Dedifferentiated amniotic fluid mesenchymal stem cell (primary cell): ENCODE measurements at regions not wholly inside any gene's neighbourhood (a gene's known extent, or its start where the extent isn't known, plus 50 kb on each side); places are given as distances from the start of the nearest gene placed in this dataset.

Experiments used
- DNase-seq: peaks from one replicate; pipeline ENCODE4 v3.0.0-alpha.2; 2016; ENCODE audit errors: extremely low spot score

DNA sequence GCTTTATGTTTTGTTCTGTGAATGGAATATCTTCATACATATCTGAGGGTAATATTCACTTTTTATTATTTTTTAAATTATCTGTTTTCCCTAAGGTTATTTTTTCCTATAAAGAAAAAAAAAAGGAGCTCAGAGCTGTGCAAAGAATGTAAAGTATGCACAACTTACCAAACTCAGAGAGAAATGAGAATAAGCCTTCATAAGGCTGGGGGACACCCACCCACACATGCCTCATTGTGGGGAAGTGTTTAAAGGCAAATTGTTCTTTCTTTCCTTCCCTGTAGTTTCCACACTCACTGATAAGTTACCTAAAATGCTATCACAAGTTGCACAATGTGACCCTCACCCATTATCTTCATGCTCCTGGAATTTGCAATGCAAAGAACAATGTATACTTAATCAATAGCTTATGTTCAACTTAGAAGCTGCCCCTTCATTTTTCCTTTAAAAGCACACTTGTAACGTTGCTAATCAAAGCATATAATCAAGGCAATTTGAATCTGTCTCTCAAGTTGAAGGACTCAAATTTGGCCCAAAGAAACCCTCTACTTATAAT is 108.1 kb downstream of the GNAT3 start:
- no peak for DNase-seq

DNA sequence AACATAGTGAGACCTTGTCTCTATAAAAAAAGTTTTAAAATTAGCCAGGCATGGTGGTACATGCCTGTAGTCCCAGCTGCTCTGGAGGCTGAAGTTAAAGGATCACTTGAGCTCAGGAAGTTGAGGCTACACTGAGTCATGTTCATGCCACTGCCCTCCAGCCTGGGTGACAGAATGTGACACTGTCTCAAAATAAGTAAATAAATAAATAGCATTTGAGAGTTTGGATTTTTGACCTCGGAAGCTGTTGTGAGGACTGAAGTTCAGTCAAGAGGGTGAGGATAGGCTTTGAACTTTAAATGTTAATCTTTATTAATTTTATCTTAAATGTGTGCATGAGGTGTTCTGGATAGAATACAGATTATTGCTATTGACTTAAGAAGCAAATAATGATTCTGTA is 110.2 kb downstream of the GNAT3 start:
- no peak for DNase-seq

DNA sequence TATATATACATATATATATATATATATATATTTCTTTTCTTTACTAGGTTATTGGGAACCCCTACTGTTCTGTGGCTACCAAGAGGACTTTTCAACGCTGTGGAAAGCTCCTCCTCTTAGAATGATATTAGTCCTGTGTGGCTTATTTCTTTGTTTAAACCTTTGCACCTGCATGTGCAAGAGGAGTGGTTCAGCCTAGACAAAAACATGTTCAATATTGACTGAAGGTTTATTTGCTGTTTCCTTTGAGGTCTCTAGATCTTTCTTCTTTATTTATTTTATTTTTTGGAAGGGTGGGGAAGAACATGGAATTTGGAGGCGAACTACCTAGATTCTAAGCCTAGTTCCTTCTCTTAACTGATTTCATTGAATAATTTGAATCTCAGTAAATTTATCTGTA is 118.1 kb downstream of the GNAT3 start:
- no peak for DNase-seq

DNA sequence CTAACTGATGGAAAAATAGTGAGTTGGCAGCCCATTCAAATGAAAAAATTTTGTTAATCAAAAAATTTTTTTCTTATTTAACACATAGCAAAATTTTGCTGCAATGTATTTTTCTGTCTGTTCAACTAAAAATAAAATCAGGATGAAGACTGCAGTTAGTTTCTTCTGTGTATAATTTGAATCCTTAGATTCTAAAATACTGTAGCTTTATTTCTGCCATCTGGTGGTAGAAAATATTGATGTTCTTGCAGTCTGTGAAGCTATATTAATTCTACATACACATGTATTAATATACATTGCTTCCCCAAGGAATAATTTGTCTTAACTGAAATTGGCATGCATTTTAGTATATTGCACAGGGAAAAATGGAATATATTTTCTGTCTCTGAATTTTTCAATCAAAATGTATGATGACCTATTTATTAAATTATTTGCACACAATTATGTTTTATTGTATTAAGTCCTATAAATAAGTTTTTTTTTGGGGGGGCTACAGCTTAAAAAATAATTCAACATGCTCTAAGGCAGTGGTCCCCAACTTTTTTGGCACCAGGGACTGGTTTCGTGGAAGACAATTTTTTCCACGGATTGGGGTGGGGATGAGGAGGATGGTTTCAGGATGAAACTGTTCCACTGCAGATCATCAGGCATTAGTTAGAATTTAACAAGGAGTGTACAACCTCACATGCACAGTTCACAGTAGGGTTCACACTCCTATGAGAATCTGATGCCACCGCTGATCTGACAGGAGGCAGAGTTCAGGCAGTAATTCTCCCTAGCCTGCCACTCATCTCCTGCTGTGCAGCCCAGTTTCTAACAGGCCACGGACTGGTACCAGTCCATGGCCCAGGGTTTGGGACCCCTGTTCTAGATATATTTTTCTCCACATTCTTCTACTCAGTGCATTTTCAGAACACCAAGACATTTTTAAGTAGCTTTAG is 119.4 kb downstream of the GNAT3 start:
- peak; percentile 77 for DNase-seq

DNA sequence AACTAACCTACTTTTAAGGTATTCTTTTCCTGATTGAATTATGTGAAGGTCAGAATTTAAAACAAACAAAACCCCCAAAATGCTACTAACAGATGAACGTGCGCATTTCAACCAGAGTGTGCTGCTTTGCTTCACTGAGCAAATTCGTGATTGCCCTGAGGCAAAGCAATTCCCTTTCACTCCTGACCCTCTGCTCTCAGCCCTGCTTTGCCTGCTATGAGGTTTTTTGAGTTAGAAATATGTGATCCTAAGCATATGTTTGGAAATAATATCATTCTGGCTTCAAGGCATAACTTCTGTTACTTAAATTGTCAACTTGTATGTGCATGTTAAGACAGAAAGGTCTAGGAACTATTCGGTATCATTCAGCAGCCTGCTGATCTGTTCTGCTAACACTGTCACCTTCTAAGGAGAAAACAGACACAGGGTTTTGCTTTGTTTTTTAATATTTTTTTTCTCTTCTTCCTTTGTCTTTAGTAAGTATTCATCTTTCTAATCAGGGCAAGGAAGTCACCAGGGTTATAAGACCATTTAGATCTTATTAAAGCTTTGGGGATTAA is 124.2 kb downstream of the GNAT3 start:
- peak; percentile 45 for DNase-seq

DNA sequence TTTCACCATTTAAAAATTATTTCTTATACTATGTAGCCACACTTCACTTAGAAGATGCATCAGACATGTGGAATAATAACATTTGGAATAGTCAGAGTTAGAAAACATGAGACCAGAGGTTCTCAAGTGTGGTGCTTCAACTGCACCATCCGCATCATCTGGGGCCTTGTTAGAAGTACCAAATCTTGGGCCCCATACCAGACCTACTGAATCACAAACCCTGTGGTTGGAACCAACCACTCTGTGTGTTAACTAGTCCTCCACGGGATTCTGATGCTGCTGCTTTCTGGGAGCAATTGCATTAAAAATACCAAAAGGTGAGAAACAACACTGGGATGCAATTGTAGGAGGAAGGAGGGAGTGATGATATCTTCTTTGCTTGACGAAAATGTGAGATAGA is 125.2 kb downstream of the GNAT3 start:
- no peak for DNase-seq

DNA sequence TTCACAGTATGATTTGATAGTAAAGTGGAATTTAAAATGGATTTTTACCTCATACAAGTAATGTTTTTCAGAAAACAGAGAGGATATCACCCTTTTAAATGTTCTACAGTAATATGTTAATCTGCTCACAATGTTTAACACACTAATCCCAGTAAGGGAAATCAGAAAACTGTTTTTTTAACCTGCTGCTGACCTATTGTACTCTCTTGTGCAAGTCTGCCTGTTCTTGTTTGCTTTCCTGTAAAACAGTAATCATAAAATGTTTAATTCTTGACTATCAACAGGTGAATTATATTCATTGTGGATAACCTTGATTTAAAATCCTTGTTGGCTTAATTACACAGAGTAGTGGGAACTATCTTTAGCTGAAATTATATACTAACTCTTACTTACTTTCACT is 126.4 kb downstream of the GNAT3 start:
- no peak for DNase-seq

DNA sequence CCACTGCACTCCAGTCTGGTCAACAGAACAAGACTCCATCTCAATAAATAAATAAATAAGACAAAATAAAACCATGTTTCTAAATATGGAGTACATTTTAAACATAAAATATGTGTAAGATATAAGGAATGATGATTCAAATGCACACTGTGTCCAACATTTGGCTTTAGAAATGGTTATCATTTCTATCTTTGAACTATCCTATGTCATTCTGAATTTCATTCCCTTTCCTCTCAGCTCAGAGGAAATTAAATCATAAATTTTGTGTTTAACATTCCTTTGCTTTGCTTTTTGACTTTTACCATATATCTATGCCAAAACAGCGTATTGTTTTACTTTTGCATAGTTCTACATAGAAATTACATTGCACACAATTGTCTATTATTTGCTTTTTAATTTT is 130.9 kb downstream of the GNAT3 start:
- DNase-seq = no peak

DNA sequence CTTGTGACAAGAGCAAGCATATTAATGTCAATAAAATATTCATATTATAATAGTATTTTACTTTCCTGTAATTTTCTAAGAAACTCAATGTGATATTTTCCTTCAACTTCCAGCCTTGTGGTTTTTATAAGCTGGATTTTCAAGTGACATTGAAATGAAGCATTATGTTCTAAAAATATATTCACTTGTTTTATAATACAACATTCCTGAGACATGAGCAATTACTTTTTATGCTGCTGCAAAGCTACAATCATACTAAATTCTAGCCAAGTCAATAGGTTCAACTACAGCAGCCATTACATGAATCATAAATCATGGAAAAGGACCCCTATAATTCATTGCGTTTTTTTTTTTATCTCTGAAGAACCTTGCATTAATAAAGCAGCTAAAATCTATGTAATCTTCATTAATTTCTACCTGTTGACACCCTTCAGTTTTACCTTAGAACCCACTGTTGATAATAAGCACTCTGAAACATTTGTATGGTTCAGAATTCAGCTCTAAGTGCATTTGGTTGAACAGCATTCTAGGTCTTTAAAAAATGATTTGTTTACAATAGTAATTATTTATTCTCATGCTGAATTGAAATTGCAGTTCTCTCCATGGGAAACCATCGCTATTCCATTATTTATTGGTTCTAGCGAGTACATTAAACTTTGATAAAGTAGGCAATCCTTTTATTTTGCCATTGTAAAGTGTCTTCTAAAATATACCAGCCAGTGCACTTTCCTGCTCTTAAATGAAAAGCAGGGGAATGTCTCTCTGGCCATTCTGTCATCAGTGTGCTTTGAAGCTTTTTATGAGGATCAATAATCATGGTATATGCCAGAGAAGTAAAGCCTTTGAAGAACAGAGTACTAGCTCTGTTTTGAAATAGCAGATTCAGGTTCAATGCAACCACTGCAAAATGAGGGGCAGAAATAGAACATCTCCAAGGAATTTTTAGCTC is 132.6 kb downstream of the GNAT3 start:
- peak; percentile 84 for DNase-seq

DNA sequence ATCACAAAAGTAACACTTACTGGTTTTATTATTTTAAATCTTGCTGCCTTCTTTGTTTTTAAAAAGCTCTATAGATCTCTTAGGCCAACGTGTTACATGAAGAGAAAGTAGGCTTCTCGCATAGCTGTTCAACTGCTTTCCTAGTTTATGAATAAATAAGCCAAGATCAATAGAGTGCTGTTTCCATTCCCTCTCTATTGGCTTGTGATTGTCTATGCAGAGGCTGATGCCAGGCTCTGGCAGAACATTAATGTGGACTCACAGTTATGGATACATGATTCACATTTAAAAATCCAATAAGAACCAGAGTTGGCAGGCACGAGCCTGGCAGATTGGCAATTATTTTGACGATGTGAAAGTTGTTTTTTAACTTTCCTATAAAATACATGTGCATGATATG is 137.5 kb downstream of the GNAT3 start:
- DNase-seq = no peak

DNA sequence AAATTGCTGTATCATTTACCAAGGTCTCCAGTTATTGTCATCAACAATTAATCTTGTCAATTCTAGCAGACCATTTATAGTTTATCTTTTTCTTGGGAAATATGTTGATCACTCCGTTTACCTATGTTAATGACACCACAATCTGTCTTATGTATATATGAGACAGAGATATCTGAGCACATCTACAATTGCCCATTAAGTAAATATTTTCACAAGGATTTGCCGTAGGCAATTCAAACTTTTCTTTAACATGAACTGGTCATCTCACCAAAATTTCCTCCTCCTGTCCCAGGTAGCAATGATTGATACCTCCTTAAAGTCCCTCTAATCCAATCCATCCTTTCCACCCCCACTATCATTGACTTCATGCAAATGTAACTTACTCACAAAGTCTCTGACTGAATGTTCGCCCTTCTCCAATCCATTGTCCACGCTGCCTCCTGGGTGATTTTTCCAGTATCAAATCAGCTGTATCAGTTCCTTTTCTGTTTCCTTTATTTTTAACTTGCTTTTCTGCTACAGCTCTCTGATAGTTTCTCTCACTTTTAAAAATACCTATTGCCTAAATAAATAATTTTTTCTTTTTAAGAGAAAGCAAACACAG is 138.3 kb downstream of the GNAT3 start:
- no peak for DNase-seq

DNA sequence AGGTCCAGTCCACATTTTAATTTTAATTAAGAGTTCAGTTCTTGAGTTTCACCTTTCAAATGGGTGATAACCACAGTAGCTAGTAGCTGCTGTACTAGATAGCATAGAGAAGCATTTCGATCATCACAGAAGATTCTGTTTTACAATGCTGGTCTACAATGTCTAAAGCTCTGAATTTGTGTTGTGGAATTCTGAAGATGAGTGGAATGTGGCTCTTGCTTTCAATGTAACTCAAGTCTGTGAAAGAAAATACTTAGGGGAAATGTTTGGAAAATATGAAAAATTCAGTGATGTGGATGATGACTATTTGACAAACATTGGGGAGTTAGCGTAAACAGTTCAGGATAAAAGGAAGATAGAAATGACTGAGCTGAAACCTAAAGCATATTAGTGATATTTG is 139.4 kb downstream of the GNAT3 start:
- peak; percentile 81 for DNase-seq

DNA sequence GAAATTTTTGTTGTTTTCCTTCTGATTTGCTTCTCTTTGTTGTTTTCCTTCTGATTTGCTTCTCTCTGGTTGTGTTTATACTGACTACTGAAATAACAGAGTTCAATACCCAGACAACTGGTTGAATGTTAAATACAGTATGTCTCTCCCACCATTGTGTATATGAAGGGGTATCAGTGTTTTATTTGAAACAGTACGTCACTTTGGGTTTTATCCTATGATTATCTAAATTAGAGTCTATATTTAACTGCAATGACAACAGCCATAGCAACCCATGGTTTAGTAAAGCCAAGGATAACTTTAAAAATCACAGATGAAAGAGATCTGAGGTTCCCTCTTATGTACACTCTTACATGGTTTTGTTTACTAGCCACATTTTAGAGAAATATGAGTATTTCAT is 141.3 kb downstream of the GNAT3 start:
- DNase-seq = no peak

DNA sequence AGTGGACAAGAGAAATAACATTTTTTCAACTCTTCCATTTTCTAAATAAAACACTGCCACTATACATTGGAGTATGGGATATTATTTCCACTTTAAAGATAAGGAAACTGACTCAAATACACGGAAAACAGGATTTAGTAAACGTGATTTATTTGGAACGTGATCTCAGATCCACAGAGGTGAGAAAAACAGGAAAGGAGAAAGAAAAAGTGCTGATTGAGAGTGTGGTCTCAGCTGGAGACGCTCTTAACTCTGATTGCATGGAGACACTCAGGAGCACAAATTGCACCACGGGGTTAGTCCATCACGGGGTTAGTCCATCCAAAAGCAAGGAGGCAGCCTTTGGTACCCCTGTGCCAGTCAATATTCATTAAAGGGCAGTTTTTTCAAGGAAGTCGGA is 142.5 kb downstream of the GNAT3 start:
- no peak for DNase-seq

DNA sequence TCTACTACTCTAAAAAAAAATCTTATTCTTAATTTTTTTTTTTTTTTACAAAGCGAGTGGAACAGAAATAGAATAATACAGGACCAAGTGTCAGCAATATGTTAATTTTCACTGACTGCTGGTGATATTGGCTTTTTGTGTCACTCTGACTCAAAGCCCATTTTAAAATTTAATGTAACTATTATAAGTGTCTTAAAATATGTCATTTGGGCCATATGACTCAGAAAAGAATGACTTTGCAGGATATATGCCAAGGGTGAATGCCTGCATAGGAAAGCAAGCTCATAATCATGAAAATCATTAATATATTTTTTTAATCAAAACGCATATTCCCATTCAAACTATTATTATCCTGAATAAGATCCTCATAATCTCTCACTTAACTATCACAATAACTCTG is 149.2 kb downstream of the GNAT3 start:
- DNase-seq = no peak

DNA sequence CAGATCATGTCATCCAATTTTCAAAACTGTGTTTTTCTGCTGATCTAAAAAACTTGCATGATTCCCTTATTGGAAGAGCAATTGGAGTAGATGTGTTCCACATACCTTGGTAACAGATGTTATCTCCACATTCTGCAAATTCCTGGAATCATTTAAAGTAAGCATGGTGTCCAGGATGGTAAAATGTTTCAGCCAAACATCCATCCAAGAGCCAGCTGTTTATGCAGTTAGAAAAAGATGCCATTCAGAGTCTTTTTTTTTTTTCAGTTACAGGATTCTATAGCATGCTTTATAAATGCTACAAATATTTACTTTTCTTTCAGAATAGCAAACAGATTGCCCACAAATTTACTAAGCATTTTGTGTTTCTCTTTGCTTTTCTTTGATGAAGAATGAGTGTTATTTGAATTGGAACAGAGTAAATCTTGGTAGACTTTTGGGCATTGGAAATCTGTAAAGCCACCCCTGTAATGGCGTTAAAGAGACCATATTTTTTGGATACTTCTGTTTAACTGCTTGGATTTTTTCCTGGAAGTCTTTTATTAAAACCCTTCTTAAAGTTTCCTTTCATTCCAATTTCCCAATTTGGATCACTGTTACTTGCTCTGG is 149.8 kb downstream of the GNAT3 start:
- no peak for DNase-seq

DNA sequence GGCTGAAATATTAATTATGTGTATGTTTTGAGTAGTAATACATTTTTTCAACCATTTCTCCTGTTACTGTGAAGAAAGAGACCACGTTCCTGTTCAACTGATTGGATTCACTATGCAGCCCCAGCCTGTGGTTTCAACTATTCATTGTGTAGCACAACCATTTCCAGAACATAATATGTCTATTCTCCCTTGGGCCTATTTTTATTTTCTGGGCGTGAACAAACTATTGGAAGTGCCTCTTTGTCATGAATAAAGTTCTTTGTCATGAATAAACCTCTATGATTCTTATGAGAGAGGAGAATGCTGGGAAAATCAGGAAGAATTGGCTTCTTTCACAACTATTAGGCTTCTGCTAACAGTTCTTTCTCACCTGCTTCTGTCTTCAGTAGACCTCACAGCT is 152.4 kb downstream of the GNAT3 start:
- no peak for DNase-seq

DNA sequence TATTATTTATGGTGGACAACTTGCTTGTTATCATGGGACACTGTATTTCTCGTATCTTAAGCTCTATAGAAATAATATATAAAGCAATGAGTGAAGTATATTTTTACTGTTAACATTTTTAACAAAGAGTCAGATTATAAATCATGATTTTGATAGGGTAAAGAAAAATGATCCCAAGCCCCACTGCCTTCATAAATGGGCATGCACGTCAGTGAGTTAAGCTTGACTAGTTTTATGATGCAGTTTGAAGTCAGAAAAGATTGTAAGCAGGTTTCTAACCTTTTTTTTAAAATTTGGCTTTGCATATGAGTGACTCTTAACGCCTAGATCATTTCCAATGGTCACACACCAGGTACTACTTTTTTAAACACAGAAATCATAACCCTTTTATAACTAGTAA is 152.8 kb downstream of the GNAT3 start:
- no peak for DNase-seq

DNA sequence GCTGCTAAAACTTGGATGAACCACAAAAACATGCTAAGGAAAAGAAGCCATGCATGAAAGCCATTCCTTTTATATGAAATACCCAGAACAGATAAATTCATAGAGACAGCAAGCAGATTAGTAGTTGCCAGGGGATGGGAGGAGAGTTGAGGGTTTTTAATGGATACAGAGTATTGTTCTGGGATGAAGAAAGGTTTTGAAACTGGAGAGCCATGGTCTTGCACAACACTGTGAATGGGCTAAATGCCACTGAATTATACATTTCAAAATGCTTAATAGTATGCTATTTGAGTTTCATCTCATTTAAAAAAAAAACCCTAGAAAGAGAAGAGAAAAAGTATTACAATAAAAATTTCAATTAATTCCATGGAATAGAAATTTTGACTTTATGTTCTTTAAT is 154.3 kb downstream of the GNAT3 start:
- peak; percentile 79 for DNase-seq

DNA sequence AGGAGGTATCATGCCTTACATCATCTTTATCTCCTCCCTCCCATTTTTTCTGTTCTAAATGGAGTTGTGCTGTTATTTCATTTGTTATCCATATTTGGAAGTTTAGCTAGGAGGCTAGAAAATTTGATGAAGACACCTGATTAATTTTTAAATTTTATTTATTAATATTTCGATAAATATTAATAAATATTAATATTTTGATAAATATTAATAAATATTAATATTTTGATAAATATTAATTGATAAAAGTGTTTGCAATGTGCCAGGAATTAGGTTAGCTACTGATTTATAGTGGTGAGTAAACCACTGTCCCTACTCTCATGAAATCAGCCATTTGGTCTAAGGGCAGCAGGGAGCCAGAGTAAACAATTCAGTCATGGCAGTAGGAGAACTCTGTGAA is 161.4 kb downstream of the GNAT3 start:
- no peak for DNase-seq

DNA sequence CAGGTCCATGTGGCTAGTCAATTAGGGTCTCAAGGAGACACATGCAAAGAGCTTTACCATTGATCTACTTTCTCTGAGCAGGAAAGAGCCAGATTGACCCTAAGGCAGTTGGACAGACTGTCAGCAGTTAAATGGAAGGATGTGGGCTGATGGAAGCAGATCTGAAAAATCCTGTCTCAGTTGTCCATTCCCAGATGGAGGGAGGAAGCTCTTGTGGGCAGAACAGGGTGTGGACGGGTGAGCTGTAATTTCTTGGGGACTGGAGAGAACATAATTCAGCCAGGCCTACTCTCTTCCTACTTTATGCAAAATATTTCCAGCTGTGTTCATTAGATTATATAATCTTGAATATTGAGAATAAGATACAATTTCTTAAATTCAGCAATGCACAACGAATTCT is 163.6 kb downstream of the GNAT3 start:
- DNase-seq = no peak
